ENCODE measurements at regions not wholly inside any gene's neighbourhood (a gene's known extent, or its start where the extent isn't known, plus 50 kb on each side); places are given as distances from the start of the nearest gene placed in this dataset.

DNA sequence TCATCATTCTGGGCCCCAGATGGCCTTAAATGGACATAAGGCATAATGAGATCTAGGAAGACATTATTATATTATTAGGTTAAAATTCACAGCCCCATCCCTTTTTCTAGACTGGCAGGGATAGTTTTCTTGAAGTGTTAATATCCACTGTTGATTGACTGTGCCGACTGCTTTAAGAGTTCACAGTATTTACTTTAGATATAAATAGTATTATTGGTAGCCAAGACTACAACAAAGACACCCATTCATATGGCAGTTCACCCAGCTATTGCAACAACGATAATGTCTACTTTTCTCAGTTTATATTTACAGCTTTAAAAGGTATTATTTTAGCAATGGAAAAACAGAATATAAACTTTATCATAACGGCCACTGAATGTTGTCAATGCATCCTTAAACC is 922.2 kb upstream of the POU3F4 start:
- Histone ChIP-seq H3K4me3 (ENCODE audit: low read depth, low read length) (no peak overlapping the region), H3K27me3 (ENCODE audit: control insufficient read depth, insufficient read depth, low read length) (no peaks in the 10 kb centered on the region), H3K36me3 (ENCODE audit: control insufficient read depth, insufficient read depth, low read length) (no peaks in the 10 kb centered on the region)
- ChIA-PET POLR2A (no interaction called here), CTCF (no interaction called here)
- TF ChIP-seq, protein P1, sequence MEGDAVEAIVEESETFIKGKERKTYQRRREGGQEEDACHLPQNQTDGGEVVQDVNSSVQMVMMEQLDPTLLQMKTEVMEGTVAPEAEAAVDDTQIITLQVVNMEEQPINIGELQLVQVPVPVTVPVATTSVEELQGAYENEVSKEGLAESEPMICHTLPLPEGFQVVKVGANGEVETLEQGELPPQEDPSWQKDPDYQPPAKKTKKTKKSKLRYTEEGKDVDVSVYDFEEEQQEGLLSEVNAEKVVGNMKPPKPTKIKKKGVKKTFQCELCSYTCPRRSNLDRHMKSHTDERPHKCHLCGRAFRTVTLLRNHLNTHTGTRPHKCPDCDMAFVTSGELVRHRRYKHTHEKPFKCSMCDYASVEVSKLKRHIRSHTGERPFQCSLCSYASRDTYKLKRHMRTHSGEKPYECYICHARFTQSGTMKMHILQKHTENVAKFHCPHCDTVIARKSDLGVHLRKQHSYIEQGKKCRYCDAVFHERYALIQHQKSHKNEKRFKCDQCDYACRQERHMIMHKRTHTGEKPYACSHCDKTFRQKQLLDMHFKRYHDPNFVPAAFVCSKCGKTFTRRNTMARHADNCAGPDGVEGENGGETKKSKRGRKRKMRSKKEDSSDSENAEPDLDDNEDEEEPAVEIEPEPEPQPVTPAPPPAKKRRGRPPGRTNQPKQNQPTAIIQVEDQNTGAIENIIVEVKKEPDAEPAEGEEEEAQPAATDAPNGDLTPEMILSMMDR (IDR thresholded peaks at IDR 0.05; ENCODE audit: insufficient read depth, low read depth, low read length), result no peak
- DNase-seq (ENCODE audit: low read depth), result no peak

DNA sequence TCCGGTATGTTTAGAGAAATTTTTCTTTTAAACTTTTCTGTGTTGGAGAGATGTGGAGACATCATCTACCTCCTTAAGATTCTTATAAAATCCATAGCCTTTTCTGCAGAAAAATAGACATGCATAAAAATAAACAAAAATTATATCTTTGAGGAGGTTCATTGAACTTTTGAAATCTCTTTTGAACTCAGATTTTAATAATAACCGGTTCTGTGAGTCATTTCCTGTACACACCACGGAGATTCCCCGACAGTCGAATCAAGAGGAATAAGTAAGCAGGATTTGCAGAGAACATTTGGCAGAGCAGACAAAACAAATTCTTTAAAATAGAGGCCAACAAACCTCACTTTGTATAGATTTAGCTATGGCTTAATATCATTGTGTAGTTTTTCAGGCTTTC is 918.7 kb upstream of the POU3F4 start:
- H3K36me3 ChIP-seq (ENCODE audit: control insufficient read depth, insufficient read depth, low read length), result no peaks in the 10 kb centered on the region
- TF ChIP-seq, protein P1 (IDR thresholded peaks at IDR 0.05; ENCODE audit: insufficient read depth, low read depth, low read length), result no peak
- H3K27me3 ChIP-seq (ENCODE audit: control insufficient read depth, insufficient read depth, low read length), result no peaks in the 10 kb centered on the region
- no peak overlapping the region for H3K4me3 ChIP-seq (ENCODE audit: low read depth, low read length)
- ChIA-PET POLR2A (no interaction called here), CTCF (no interaction called here)
- DNase-seq (ENCODE audit: low read depth), result no peak

DNA sequence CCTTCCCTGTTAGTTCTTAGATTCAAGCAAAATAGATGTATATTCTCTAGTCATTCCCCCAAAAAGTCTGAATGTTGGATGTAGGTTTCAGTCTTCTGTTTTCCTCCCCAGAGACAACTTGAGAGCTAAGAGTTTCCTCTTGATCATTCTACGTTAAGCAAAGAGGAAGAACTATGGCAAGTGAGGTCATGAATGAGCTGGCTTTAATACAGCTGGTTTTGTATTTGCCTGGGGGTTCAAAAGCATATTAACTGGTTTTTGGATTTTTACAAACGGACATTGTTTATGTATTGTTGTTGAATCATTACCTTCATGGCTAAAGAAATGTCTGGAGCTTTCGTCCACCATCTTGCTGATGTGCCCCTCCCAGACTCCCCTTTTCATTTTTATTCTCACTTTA is 916.7 kb upstream of the POU3F4 start:
- Histone ChIP-seq H3K27me3 (ENCODE audit: control insufficient read depth, insufficient read depth, low read length) (no peaks in the 10 kb centered on the region), H3K36me3 (ENCODE audit: control insufficient read depth, insufficient read depth, low read length) (no peaks in the 10 kb centered on the region), H3K4me3 (ENCODE audit: low read depth, low read length) (no peak overlapping the region)
- CTCF ChIA-PET, result no interaction called here
- POLR2A ChIA-PET, result no interaction called here
- TF ChIP-seq, protein P1 (IDR thresholded peaks at IDR 0.05; ENCODE audit: insufficient read depth, low read depth, low read length), result no peak
- no peak for DNase-seq (ENCODE audit: low read depth)

DNA sequence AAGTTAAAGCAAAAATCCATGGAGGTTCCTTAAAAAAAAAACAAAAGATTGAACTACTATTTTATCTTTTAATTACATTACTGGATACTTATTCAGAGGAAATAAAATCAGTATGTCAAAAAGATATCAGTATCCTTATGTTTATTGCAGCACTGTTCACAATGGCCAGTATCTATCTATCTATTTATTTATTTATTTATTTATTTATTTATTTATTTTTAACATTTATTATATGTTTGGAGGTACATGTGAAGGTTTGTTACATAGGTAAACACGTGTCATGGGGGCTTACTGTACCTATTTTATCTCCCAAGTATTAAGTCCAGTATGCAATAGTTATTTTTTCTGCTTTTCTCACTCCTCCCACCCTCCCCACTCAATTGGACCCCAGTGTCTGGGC is 881.1 kb upstream of the POU3F4 start:
- CTCF ChIA-PET, result no interaction called here
- TF ChIP-seq, protein P1 (IDR thresholded peaks at IDR 0.05; ENCODE audit: insufficient read depth, low read depth, low read length), result no peak

DNA sequence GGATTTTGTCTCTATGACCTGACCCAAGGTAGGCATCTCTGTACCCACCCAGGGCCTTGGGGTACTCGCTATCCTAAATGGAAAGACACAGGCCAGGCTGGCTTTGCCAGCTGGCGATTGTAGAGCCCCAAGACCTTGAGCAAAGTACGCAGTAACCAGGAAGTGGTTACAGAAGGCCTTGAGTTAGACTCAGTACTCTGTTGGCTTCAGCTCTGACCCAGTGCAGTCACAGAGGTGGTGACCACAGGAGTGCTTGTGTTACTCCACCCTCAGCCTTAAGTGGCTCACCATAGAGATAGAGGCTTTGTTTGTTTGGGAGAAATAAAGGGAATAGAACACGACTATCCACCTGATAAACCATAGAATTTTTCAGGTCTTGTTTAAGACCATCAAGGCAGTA is 880.5 kb upstream of the POU3F4 start:
- TF ChIP-seq, protein P1 (IDR thresholded peaks at IDR 0.05; ENCODE audit: insufficient read depth, low read depth, low read length), result no peak
- POLR2A ChIA-PET, result no interaction called here
- CTCF ChIA-PET, result no interaction called here
- Histone ChIP-seq H3K36me3 (ENCODE audit: control insufficient read depth, insufficient read depth, low read length) (no peaks in the 10 kb centered on the region), H3K4me3 (ENCODE audit: low read depth, low read length) (no peak overlapping the region), H3K27me3 (ENCODE audit: control insufficient read depth, insufficient read depth, low read length) (no peaks in the 10 kb centered on the region)
- DNase-seq (ENCODE audit: low read depth), result no peak

More for the DNA sequence above, 881.1 kb upstream of the POU3F4 start:
- Histone ChIP-seq H3K36me3 (ENCODE audit: control insufficient read depth, insufficient read depth, low read length) (no peaks in the 10 kb centered on the region), H3K4me3 (ENCODE audit: low read depth, low read length) (no peak overlapping the region), H3K27me3 (ENCODE audit: control insufficient read depth, insufficient read depth, low read length) (no peaks in the 10 kb centered on the region)
- no peak for DNase-seq (ENCODE audit: low read depth)
- POLR2A ChIA-PET, result no interaction called here

Measured in BJ (cell line).